ENCODE measurements at regions not wholly inside any gene's neighbourhood (a gene's known extent, or its start where the extent isn't known, plus 50 kb on each side); places are given as distances from the start of the nearest gene placed in this dataset.

DNA sequence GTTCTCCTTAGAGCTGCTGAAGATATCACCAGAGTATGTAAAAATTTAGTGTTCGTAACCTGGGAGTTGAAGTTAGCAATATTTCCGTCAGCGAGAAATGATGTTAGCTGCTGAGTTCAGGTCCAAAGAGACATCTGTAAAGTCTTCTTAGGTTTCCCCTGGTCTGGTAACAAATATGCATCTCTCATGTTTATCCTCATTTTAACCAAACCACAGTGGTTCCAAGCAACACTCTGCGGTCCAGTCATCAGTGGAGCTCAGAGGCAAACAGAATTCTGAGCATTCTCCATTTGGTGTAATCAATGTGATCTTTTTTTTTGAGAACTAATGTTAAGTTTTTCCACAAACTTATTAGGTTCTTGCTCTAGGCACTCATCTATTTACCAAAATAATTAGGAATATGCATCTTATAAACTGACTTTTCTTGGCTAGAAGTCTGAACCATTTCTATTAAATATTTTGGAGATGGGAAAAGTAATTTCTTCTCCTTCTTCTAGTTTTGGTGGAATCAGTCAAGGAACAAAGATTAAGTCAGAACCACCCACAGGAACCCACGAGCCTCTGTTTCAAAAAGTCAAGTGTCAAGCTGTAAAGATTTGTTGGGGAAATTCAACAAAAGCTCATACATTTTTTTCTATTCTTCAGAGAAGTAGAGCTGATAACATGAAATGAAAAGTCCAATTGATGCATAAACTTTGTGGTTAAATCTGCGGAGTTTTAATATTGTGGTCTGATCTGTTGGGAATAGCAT, 64.7 kb downstream of the IFNG start:
- Histone ChIP-seq H3K27me3 (no peaks in the 10 kb centered on the region), H3K36me3 (no peaks in the 10 kb centered on the region), H3K4me1 (no peaks in the 10 kb centered on the region), H3K9me3 (peaks cover 0 to 3% (median 0%) of the 10 kb centered on the region in 4 donors), H3K4me3 (no peak overlapping the region), H3K27ac (peak overlapping the region in 2 of 4 donors; percentile 30 to 42)
- 69 to 70% methylated on average over 6 of the region's 6 CpGs for WGBS, 2 donors
- TF ChIP-seq POLR2A (IDR thresholded peaks at IDR 0.05) (no peak), EP300 (IDR thresholded peaks at IDR 0.05) (no peak)
- TF ChIP-seq, protein P1, sequence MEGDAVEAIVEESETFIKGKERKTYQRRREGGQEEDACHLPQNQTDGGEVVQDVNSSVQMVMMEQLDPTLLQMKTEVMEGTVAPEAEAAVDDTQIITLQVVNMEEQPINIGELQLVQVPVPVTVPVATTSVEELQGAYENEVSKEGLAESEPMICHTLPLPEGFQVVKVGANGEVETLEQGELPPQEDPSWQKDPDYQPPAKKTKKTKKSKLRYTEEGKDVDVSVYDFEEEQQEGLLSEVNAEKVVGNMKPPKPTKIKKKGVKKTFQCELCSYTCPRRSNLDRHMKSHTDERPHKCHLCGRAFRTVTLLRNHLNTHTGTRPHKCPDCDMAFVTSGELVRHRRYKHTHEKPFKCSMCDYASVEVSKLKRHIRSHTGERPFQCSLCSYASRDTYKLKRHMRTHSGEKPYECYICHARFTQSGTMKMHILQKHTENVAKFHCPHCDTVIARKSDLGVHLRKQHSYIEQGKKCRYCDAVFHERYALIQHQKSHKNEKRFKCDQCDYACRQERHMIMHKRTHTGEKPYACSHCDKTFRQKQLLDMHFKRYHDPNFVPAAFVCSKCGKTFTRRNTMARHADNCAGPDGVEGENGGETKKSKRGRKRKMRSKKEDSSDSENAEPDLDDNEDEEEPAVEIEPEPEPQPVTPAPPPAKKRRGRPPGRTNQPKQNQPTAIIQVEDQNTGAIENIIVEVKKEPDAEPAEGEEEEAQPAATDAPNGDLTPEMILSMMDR (IDR thresholded peaks at IDR 0.05): no peak
- DNase-seq (ENCODE audit: low spot score in 2 of 2): no peak

GRCh38 chr12:68094195-68094594, 65.3 kb downstream of the IFNG start:
- no peak for TF ChIP-seq POLR2A (IDR thresholded peaks at IDR 0.05)
- TF ChIP-seq, protein P1 (IDR thresholded peaks at IDR 0.05): no peak
- TF ChIP-seq EP300 (IDR thresholded peaks at IDR 0.05): no peak
- Histone ChIP-seq H3K36me3 (no peaks in the 10 kb centered on the region), H3K27ac (peak overlapping the region in 2 of 4 donors; percentile 30 to 42), H3K9me3 (peaks cover 0 to 9% (median under 1%) of the 10 kb centered on the region in 4 donors), H3K27me3 (no peaks in the 10 kb centered on the region), H3K4me1 (no peaks in the 10 kb centered on the region), H3K4me3 (no peak overlapping the region)
- no peak for DNase-seq (ENCODE audit: low spot score in 2 of 2)
- 67 to 69% methylated on average over 2 of the region's 2 CpGs for WGBS, 2 donors

- Histone ChIP-seq H3K4me1 (no peaks in the 10 kb centered on the region), H3K4me3 (no peak overlapping the region), H3K27me3 (no peaks in the 10 kb centered on the region), H3K36me3 (no peaks in the 10 kb centered on the region), H3K9me3 (peaks cover 0 to 14% (median 3%) of the 10 kb centered on the region in 4 donors), H3K27ac (peak overlapping the region in 2 of 4 donors; percentile 29 to 30)
- no peak for DNase-seq (ENCODE audit: low spot score in 2 of 2)
- 88 to 89% methylated on average over 2 of the region's 2 CpGs for WGBS, 2 donors
- TF ChIP-seq POLR2A (IDR thresholded peaks at IDR 0.05) (no peak), EP300 (IDR thresholded peaks at IDR 0.05) (no peak)
- TF ChIP-seq, protein P1 (IDR thresholded peaks at IDR 0.05): no peak
These were observed 66.6 kb downstream of the IFNG start for GRCh38 chr12:68092976-68093375.

DNA sequence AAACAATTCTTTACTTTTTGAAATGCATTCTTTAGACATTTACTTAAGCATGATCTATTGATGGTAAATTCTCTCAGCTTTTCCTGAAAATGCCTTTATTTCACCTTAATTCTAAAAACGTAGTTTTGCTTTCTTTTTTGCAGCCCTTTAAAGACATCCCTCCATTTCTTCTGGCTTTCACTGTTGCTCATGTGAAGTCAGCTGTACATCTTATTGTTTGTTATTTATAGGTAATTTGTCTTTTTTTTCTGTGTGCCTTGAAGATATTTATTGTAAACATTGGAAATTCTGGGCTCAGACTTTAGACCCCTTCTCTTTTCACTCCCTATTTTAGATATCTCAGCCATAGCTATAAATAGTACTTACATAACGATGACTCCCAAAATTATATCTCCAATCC, 70.4 kb downstream of the IFNG start:
- no peaks in the 10 kb centered on the region for H3K27me3 ChIP-seq
- WGBS, 2 donors: 84 to 89% methylated on average over 2 of the region's 2 CpGs
- no peak overlapping the region for H3K4me3 ChIP-seq
- no peak for TF ChIP-seq EP300 (IDR thresholded peaks at IDR 0.05)
- H3K4me1 ChIP-seq: no peaks in the 10 kb centered on the region
- H3K27ac ChIP-seq: no peak overlapping the region
- no peak for DNase-seq (ENCODE audit: low spot score in 2 of 2)
- peaks cover 0 to 14% (median 3%) of the 10 kb centered on the region in 4 donors for H3K9me3 ChIP-seq
- no peaks in the 10 kb centered on the region for H3K36me3 ChIP-seq

GRCh38 chr12:68086019-68086603, 73.4 kb downstream of the IFNG start:
- H3K4me1 ChIP-seq: no peaks in the 10 kb centered on the region
- DNase-seq (ENCODE audit: low spot score in 2 of 2): no peak
- no peak overlapping the region for H3K27ac ChIP-seq
- TF ChIP-seq, protein P1 (IDR thresholded peaks at IDR 0.05): no peak
- TF ChIP-seq POLR2A (IDR thresholded peaks at IDR 0.05): no peak
- TF ChIP-seq EP300 (IDR thresholded peaks at IDR 0.05): no peak
- no peaks in the 10 kb centered on the region for H3K36me3 ChIP-seq
- no peaks in the 10 kb centered on the region for H3K27me3 ChIP-seq
- 62 to 67% methylated on average over 3 of the region's 3 CpGs for WGBS, 2 donors
- H3K4me3 ChIP-seq: no peak overlapping the region
- peaks cover 0 to 22% (median 3%) of the 10 kb centered on the region in 4 donors for H3K9me3 ChIP-seq
